HG03521 (cell line): ENCODE measurements at regions not wholly inside any gene's neighbourhood (a gene's known extent, or its start where the extent isn't known, plus 50 kb on each side); places are given as distances from the start of the nearest gene placed in this dataset.

Experiments used
- ATAC-seq: cut with Tn5 transposase; IDR thresholded peaks from one replicate; pipeline ENCODE4 v1.9.1; 2021; ENCODE audit warnings: mild to moderate bottlenecking, moderate library complexity; ENCODE audit not compliant: unreplicated experiment

GRCh38 chr13:103430368-103430767 lies 364.2 kb upstream of the SLC10A2 start:
- ATAC-seq = no peak

- no peak for ATAC-seq
Measured at GRCh38 chr13:103410002-103410401, 343.8 kb upstream of the SLC10A2 start.

GRCh38 chr13:103406967-103407366 lies 340.8 kb upstream of the SLC10A2 start:
- ATAC-seq = no peak

GRCh38 chr13:103405297-103405696 lies 339.1 kb upstream of the SLC10A2 start:
- no peak for ATAC-seq

- no peak for ATAC-seq
Measured at GRCh38 chr13:103403814-103404213, 337.6 kb upstream of the SLC10A2 start.

GRCh38 chr13:103403148-103403740 lies 337.0 kb upstream of the SLC10A2 start:
- no peak for ATAC-seq

GRCh38 chr13:103395139-103395538 lies 328.9 kb upstream of the SLC10A2 start:
- no peak for ATAC-seq

GRCh38 chr13:103394618-103395017 lies 328.4 kb upstream of the SLC10A2 start:
- ATAC-seq = no peak

- ATAC-seq = no peak
Measured at GRCh38 chr13:103391936-103392335, 325.7 kb upstream of the SLC10A2 start.

- ATAC-seq = no peak
Measured at GRCh38 chr13:103388839-103389238, 322.6 kb upstream of the SLC10A2 start.

- ATAC-seq = no peak
Measured at GRCh38 chr13:103386341-103386740, 320.1 kb upstream of the SLC10A2 start.

- ATAC-seq = no peak
Measured at GRCh38 chr13:103373916-103374315, 307.7 kb upstream of the SLC10A2 start.

GRCh38 chr13:103371271-103371670 lies 305.1 kb upstream of the SLC10A2 start:
- ATAC-seq = no peak

- no peak for ATAC-seq
Measured at GRCh38 chr13:103370790-103371189, 304.6 kb upstream of the SLC10A2 start.

GRCh38 chr13:103358255-103358932 lies 292.2 kb upstream of the SLC10A2 start:
- ATAC-seq = no peak

- no peak for ATAC-seq
Measured at GRCh38 chr13:103356226-103356864, 290.1 kb upstream of the SLC10A2 start.

- ATAC-seq = no peak
Measured at GRCh38 chr13:103354171-103354570, 288.0 kb upstream of the SLC10A2 start.

GRCh38 chr13:103351035-103351828 lies 285.0 kb upstream of the SLC10A2 start:
- ATAC-seq = no peak

GRCh38 chr13:103350147-103350546 lies 283.9 kb upstream of the SLC10A2 start:
- no peak for ATAC-seq

GRCh38 chr13:103349211-103349980 lies 283.2 kb upstream of the SLC10A2 start:
- no peak for ATAC-seq

GRCh38 chr13:103335241-103335640 lies 269.0 kb upstream of the SLC10A2 start:
- no peak for ATAC-seq
